GM10266 (cell line): ENCODE measurements at regions not wholly inside any gene's neighbourhood (a gene's known extent, or its start where the extent isn't known, plus 50 kb on each side); places are given as distances from the start of the nearest gene placed in this dataset.

Experiments
- DNase-seq: peaks from one replicate; pipeline ENCODE4 v3.0.0; 2012; ENCODE audit errors: extremely low spot score
- TF ChIP-seq, protein P1 (sequence below): IDR thresholded peaks from 2 replicates; pipeline ENCODE4 v1.5.1; 2012; ENCODE audit warnings: mild to moderate bottlenecking, low read depth; ENCODE audit not compliant: control insufficient read depth, insufficient read depth; ENCODE audit errors: missing control alignments

DNA sequence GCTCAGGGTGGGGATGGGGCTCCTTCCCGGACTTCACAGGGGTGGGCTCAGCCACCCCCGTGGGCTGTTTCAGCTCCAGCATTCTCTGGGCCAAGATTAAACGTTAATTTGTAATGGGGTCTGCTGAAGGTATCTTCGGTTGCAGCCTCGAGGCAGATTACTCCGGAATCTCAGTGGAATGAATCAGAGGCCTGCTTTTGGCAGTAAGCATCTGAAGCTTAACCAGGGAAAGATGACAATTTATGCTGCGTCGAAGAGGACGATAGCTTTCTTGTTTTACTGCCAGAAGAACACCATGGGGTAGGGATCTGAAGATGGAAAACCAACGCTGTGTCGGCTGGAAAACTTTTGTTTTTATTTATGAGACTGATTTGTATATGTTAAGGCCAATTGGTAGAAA, 129.2 kb upstream of the MSX1 start:
- no peak for DNase-seq
- TF ChIP-seq, protein P1, sequence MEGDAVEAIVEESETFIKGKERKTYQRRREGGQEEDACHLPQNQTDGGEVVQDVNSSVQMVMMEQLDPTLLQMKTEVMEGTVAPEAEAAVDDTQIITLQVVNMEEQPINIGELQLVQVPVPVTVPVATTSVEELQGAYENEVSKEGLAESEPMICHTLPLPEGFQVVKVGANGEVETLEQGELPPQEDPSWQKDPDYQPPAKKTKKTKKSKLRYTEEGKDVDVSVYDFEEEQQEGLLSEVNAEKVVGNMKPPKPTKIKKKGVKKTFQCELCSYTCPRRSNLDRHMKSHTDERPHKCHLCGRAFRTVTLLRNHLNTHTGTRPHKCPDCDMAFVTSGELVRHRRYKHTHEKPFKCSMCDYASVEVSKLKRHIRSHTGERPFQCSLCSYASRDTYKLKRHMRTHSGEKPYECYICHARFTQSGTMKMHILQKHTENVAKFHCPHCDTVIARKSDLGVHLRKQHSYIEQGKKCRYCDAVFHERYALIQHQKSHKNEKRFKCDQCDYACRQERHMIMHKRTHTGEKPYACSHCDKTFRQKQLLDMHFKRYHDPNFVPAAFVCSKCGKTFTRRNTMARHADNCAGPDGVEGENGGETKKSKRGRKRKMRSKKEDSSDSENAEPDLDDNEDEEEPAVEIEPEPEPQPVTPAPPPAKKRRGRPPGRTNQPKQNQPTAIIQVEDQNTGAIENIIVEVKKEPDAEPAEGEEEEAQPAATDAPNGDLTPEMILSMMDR, result no peak

DNA sequence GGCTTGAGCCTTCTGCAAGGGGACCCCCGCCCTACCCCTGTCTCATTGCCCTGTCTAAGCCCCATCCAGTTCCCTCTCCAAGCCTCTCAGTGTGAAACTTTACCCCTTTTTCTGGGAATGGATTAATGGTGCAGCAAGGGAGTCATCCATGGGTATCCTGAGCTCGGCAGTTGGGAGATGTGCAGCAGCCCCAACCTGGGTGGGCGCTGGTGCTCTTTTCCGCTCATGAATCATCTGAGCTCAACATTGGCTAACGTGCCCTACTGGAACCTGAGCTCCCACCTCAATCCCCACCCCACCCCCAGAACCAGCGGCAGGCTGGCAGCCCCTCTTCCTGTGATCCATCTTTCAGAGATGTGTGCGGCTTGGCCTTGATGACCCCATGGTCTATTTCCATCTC, 130.3 kb upstream of the MSX1 start:
- DNase-seq, result no peak
- TF ChIP-seq, protein P1, result no peak

DNA sequence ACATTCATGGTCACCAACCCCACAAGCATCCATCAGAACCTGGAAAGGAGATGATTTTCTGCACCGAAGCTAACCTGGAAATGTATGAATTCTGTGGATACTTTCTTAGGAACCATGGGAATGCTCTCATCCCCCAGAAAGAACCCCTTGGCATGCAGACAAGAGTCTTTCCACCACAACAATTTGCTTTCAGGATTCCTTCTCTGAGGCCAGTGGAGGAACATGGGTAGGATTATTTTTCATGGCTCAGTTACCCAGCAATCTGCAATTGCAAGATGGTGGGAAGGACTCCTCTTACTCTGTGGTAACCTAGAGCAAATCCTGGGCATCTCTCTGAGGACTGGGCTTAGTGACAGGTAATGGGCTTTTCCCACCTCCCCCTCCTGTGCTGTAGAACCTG, 131.9 kb upstream of the MSX1 start:
- TF ChIP-seq, protein P1, result no peak
- DNase-seq, result no peak

DNA sequence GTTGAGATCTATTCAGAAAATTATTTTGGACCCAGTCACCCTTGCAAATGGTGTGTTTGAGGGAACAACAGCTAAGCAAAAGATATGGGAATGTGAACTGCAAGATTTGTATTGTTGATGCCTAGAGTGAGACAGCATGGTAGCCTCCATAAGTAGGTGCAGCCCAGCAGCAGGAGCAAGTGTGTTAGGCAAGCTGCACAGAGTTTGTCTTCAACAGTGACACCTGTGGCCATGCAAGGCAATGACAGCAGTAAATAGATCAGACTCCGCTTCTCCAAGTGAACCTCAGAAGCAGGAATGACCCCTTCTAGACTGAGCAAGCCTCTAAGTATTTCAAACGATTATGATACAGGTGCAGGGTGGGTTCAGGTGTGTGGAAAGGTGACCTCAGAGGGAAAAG, 133.4 kb upstream of the MSX1 start:
- DNase-seq, result no peak
- TF ChIP-seq, protein P1, result peak; percentile 8

DNA sequence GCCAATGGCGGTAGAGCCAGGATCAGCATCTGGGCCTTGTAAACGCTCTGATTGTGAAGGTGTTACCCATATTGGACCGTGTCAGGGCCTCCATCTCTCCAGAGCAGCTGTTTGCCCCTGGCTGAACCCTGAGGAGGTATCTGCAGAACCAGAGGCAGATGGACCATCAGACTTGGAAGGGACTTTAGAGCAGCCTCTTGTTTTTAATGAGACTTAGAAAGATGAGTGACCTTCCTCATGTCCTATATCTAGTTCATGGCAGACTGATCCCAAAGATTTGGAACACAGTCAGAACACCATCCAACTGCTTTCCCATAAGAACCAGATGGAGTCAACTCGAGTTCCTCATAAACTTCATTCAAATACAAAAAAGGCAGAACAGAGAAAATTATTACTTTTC, 135.1 kb upstream of the MSX1 start:
- DNase-seq, result no peak
- TF ChIP-seq, protein P1, result no peak

DNA sequence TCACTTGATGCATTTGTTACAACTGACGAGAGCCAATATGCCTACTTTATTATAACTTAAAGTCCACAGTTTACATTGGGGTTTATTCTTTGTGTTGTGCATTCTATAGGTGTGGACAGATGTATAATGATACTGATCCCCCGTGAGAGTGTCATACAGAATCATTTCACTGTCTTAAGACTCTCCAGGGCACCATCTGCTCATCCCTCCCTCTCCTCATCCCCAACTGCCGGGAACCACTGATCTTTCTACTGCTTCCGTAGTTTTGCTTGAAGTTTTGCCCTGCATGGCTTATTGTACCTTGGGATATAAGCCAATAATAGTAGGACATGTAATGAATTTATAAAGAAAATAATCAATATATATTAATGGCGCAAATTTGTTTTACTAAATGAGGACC, 137.8 kb upstream of the MSX1 start:
- TF ChIP-seq, protein P1, result no peak
- no peak for DNase-seq

DNA sequence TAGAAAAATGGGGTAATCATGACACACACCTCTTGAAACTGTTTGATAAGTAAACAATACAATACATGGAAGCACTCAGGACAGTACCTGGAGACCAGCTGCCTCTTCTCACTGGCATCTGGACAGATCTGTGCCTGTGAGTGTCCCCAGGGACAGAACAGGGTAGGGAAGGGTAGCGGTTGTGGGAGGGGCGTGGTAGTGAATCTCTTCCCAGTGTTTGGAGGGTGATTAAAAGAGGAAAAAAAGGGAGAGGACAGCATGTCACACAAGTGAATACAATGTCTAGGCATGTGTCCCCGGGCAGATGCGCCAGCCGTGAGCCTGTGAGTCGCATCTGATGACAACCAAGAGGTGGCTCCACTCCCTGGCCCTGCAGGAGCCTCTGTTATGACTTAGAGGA, 138.8 kb upstream of the MSX1 start:
- no peak for DNase-seq
- TF ChIP-seq, protein P1, result no peak
